Mesenchymal stem cell (in vitro differentiated cells and primary cell): ENCODE measurements at regions not wholly inside any gene's neighbourhood (a gene's known extent, or its start where the extent isn't known, plus 50 kb on each side); places are given as distances from the start of the nearest gene placed in this dataset.
A peak's percentile ranks its signal among the peaks of the same experiment; 100 is the strongest.

Experiments
- DNase-seq: peaks from one replicate; pipeline ENCODE4 v3.0.0-alpha.2; 2013
- H2AFZ ChIP-seq: one replicate; pipeline ENCODE4 v1.6.1; 2013; ENCODE audit warnings: low read depth, mild to moderate bottlenecking, control low read depth, inconsistent platforms, low read length, moderate library complexity
- H2AK5ac ChIP-seq: 2 replicates; pipeline ENCODE4 v1.6.1; 2013; ENCODE audit warnings: low read length, moderate library complexity, mild to moderate bottlenecking, inconsistent platforms; ENCODE audit not compliant: severe bottlenecking
- H2BK120ac ChIP-seq: one replicate; pipeline ENCODE4 v1.6.1; 2013; ENCODE audit warnings: low read depth, mild to moderate bottlenecking, inconsistent platforms, low read length, moderate library complexity
- H2BK12ac ChIP-seq, 2 experiments: one replicate each; pipeline ENCODE4 v1.6.1; 2013; ENCODE audit warnings: inconsistent platforms in 2 of 2, low read length in 2 of 2, mild to moderate bottlenecking in 2 of 2, moderate library complexity in 2 of 2, control low read depth in 1 of 2
- H2BK15ac ChIP-seq: one replicate; pipeline ENCODE4 v1.6.1; 2013; ENCODE audit warnings: mild to moderate bottlenecking, low read depth, inconsistent platforms; ENCODE audit not compliant: poor library complexity, severe bottlenecking
- H2BK5ac ChIP-seq: 2 replicates; pipeline ENCODE4 v1.6.1; 2013; ENCODE audit warnings: low read depth, mild to moderate bottlenecking, low read length, control low read depth, inconsistent platforms; ENCODE audit not compliant: poor library complexity, severe bottlenecking
- H3K14ac ChIP-seq, 2 experiments: one replicate each; pipeline ENCODE4 v1.6.1; 2013; ENCODE audit warnings: inconsistent platforms in 2 of 2, low read length in 2 of 2, control low read depth in 1 of 2, mild to moderate bottlenecking in 1 of 2, moderate library complexity in 1 of 2
- H3K18ac ChIP-seq, 2 experiments: one replicate each; pipeline ENCODE4 v1.6.1; 2013; ENCODE audit warnings: inconsistent platforms in 2 of 2, low read length in 2 of 2, control low read depth in 1 of 2, low read depth in 1 of 2, mild to moderate bottlenecking in 1 of 2
- H3K23ac ChIP-seq, 2 experiments: one replicate each; pipeline ENCODE4 v1.6.1; 2013; ENCODE audit warnings: inconsistent platforms in 2 of 2, low read length in 2 of 2, mild to moderate bottlenecking in 2 of 2, moderate library complexity in 2 of 2, control low read depth in 1 of 2
- H3K27ac ChIP-seq: 2 replicates; pipeline ENCODE4 v1.5.1; 2013; ENCODE audit warnings: mild to moderate bottlenecking, moderate library complexity, low read length, control low read depth, inconsistent platforms; ENCODE audit not compliant: poor library complexity, severe bottlenecking
- H3K27me3 ChIP-seq, 2 experiments: 2 replicates each; pipeline versions ENCODE4 v1.6.1 to v1.7.0; 2013; ENCODE audit warnings: low read length in 2 of 2, mild to moderate bottlenecking in 2 of 2, moderate library complexity in 2 of 2, control low read depth in 1 of 2, inconsistent platforms in 1 of 2; ENCODE audit not compliant: control insufficient read depth in 1 of 2, insufficient read depth in 1 of 2
- H3K36me3 ChIP-seq, 2 experiments: 2 replicates each; pipeline versions ENCODE4 v1.6.1 to v1.7.0; 2013; ENCODE audit warnings: low read length in 2 of 2, control low read depth in 1 of 2, inconsistent platforms in 1 of 2, low read depth in 1 of 2, mild to moderate bottlenecking in 1 of 2; ENCODE audit not compliant: insufficient read depth in 2 of 2, control insufficient read depth in 1 of 2
- H3K4ac ChIP-seq, 2 experiments: one replicate each; pipeline ENCODE4 v1.6.1; 2013; ENCODE audit warnings: inconsistent platforms in 2 of 2, low read length in 2 of 2, mild to moderate bottlenecking in 2 of 2, moderate library complexity in 2 of 2, control low read depth in 1 of 2, low read depth in 1 of 2
- H3K4me1 ChIP-seq: 2 replicates; pipeline ENCODE4 v1.6.1; 2013; ENCODE audit warnings: low read depth, low read length, control low read depth; ENCODE audit not compliant: control insufficient read depth, insufficient read depth
- H3K4me2 ChIP-seq: 2 replicates; pipeline ENCODE4 v1.6.1; 2013; ENCODE audit warnings: low read length, mild to moderate bottlenecking, inconsistent platforms; ENCODE audit not compliant: poor library complexity, severe bottlenecking
- H3K4me3 ChIP-seq, 2 experiments: 2 replicates each; pipeline versions ENCODE4 v1.5.1 to v1.7.0; 2013; ENCODE audit warnings: low read length in 2 of 2, mild to moderate bottlenecking in 2 of 2, control low read depth in 1 of 2, low read depth in 1 of 2; ENCODE audit not compliant: insufficient read depth in 1 of 2
- H3K79me1 ChIP-seq: replicated peaks from 2 replicates; pipeline ENCODE4 v1.6.1; 2013; ENCODE audit warnings: mild to moderate bottlenecking, control low read depth, low read length, inconsistent platforms; ENCODE audit not compliant: poor library complexity, severe bottlenecking
- H3K9ac ChIP-seq: 2 replicates; pipeline ENCODE4 v1.7.0; 2013; ENCODE audit warnings: mild to moderate bottlenecking, low read length, moderate library complexity
- H3K9me3 ChIP-seq: 2 replicates; pipeline ENCODE4 v1.7.0; 2013; ENCODE audit warnings: mild to moderate bottlenecking, low read length; ENCODE audit not compliant: control insufficient read depth
- H4K8ac ChIP-seq: one replicate; pipeline ENCODE4 v1.6.1; 2013; ENCODE audit warnings: inconsistent platforms, mild to moderate bottlenecking, low read length, moderate library complexity
- H4K91ac ChIP-seq: one replicate; pipeline ENCODE4 v1.6.1; 2013; ENCODE audit warnings: mild to moderate bottlenecking, low read length, inconsistent platforms
- WGBS: methylation state at CpG from one replicate; pipeline ENCODE4 v1.1.7; 2013; ENCODE audit warnings: mixed read lengths; 5-methylcytosine and 5-hydroxymethylcytosine counted together

GRCh38 chr7:142560166-142560565, 189.1 kb upstream of the PRSS1 start:
- Histone ChIP-seq H2BK15ac (no peak overlapping the region), H2AFZ (no peak overlapping the region), H3K4ac (no peak overlapping the region), H3K4me2 (no peak overlapping the region), H4K91ac (no peak overlapping the region), H3K14ac (no peak overlapping the region), H3K4me3 (no peak overlapping the region), H3K18ac (no peak overlapping the region), H2BK120ac (no peak overlapping the region), H3K9ac (no peak overlapping the region), H2AK5ac (no peak overlapping the region), H3K79me1 (no peaks in the 10 kb centered on the region), H3K23ac (no peak overlapping the region), H3K9me3 (no peaks in the 10 kb centered on the region), H3K27ac (no peak overlapping the region), H3K4me1 (peaks cover 3% of the 10 kb centered on the region), H4K8ac (no peak overlapping the region), H3K36me3 (no peaks in the 10 kb centered on the region), H2BK5ac (no peak overlapping the region), H2BK12ac (no peak overlapping the region), H3K27me3 (no peaks in the 10 kb centered on the region)
- 92% methylated on average over 1 of the region's 2 CpGs for WGBS
- no peak for DNase-seq

DNA sequence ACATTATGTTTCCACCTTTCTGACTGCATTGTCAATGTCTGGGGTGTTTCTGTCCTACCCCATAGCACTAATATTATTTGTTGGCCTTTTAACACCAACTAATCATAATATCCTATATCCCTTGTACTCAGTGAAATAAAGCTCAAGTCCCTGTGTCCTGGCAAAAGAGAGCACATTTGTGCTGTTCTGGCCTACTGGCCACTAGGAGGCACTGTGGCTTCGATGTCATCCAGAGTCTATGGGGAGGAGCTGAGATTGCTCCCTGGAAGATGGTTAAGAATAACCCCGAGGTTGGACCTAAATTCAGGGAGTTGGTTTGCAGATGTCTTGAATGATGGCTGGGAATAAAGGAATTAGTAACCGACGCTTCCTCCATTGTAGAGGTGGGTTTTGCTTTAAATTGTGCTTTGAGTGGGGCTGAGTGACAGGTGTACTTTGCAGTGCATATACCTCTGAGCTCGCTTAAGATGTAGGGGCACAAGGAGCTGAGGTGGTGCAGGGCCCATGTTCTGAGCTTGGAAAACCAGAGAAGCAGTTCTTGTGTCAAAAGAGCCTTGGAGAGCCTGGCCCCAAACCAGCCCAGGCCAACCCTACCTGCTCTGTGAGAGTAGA, 191.2 kb upstream of the PRSS1 start:
- 51% methylated on average over 5 of the region's 5 CpGs for WGBS
- no peak overlapping the region for H3K23ac ChIP-seq
- peak overlapping the region; percentile 67 for H3K9ac ChIP-seq
- no peaks in the 10 kb centered on the region for H3K9me3 ChIP-seq
- H3K4me3 ChIP-seq: no peak overlapping the region
- H3K27ac ChIP-seq: peak overlapping the region; percentile 66
- H3K4ac ChIP-seq: peak overlapping the region; percentile 13 to 71
- H2BK5ac ChIP-seq: peak overlapping the region; percentile 75
- H2BK120ac ChIP-seq: no peak overlapping the region
- H3K18ac ChIP-seq: peak overlapping the region; percentile 4 to 66
- H3K4me1 ChIP-seq: peaks cover 5% of the 10 kb centered on the region
- H3K27me3 ChIP-seq: no peaks in the 10 kb centered on the region
- no peak overlapping the region for H2AFZ ChIP-seq
- peak overlapping the region; percentile 97 for H2AK5ac ChIP-seq
- H2BK12ac ChIP-seq: peak overlapping the region; percentile 49 to 97
- no peak overlapping the region for H4K91ac ChIP-seq
- peak overlapping the region; percentile 26 for H2BK15ac ChIP-seq
- no peaks in the 10 kb centered on the region for H3K79me1 ChIP-seq
- H3K4me2 ChIP-seq: no peak overlapping the region
- H3K36me3 ChIP-seq: no peaks in the 10 kb centered on the region
- no peak overlapping the region for H4K8ac ChIP-seq
- peak overlapping the region in 1 of 2 experiments; percentile 2 for H3K14ac ChIP-seq
- no peak for DNase-seq

GRCh38 chr7:142556740-142557139, 192.5 kb upstream of the PRSS1 start:
- Histone ChIP-seq H3K79me1 (no peaks in the 10 kb centered on the region), H2BK12ac (no peak overlapping the region), H2BK15ac (no peak overlapping the region), H3K4me3 (no peak overlapping the region), H2BK120ac (no peak overlapping the region), H3K4me1 (peaks cover 5% of the 10 kb centered on the region), H4K91ac (no peak overlapping the region), H3K9ac (peak overlapping the region; percentile 67), H3K4me2 (no peak overlapping the region), H3K27me3 (no peaks in the 10 kb centered on the region), H2AK5ac (no peak overlapping the region), H3K27ac (peak overlapping the region; percentile 87), H3K9me3 (no peaks in the 10 kb centered on the region), H2BK5ac (no peak overlapping the region), H3K18ac (no peak overlapping the region), H2AFZ (no peak overlapping the region), H3K36me3 (no peaks in the 10 kb centered on the region), H3K14ac (no peak overlapping the region), H3K4ac (no peak overlapping the region), H4K8ac (no peak overlapping the region), H3K23ac (no peak overlapping the region)
- peak; percentile 86 for DNase-seq
- 0% methylated on average over 3 of the region's 5 CpGs for WGBS

GRCh38 chr7:142554560-142555532, 194.4 kb upstream of the PRSS1 start:
- Histone ChIP-seq H2AFZ (no peak overlapping the region), H3K79me1 (no peaks in the 10 kb centered on the region), H2BK5ac (no peak overlapping the region), H3K14ac (no peak overlapping the region), H4K91ac (no peak overlapping the region), H3K27me3 (no peaks in the 10 kb centered on the region), H3K4ac (peak overlapping the region in 1 of 2 experiments; percentile 17), H3K23ac (no peak overlapping the region), H3K18ac (peak overlapping the region in 1 of 2 experiments; percentile 48), H3K9me3 (no peaks in the 10 kb centered on the region), H3K36me3 (no peaks in the 10 kb centered on the region), H3K4me1 (peaks cover 5% of the 10 kb centered on the region), H2BK15ac (no peak overlapping the region), H3K4me2 (no peak overlapping the region), H3K27ac (peak overlapping the region; percentile 87), H3K4me3 (no peak overlapping the region), H3K9ac (peak overlapping the region; percentile 41), H4K8ac (no peak overlapping the region), H2BK12ac (peak overlapping the region; percentile 81 to 83), H2BK120ac (no peak overlapping the region), H2AK5ac (no peak overlapping the region)
- WGBS: 89% methylated on average over 5 of the region's 10 CpGs
- peak; percentile 57 for DNase-seq
